CD4-positive, alpha-beta T cell treated with Interleukin-21 for 1 hour (primary cell): ENCODE measurements at regions not wholly inside any gene's neighbourhood (a gene's known extent, or its start where the extent isn't known, plus 50 kb on each side); places are given as distances from the start of the nearest gene placed in this dataset.
"Not testable (repeated sequence)": the region's sequence is repeated elsewhere in the genome, so short reads cannot be mapped to it uniquely, and the experiment has no call there.

Experiments
- DNase-seq: peaks from one replicate; pipeline ENCODE4 v3.0.0-alpha.2; 2020

- DNase-seq, result no peak
These were observed 576.1 kb downstream of the SLCO4C1 start for GRCh38 chr5:101720033-101720432.

- DNase-seq, result no peak
These were observed 578.4 kb downstream of the SLCO4C1 start for GRCh38 chr5:101717721-101718120.

GRCh38 chr5:101716941-101717340 lies 579.1 kb downstream of the SLCO4C1 start:
- no peak for DNase-seq

- DNase-seq, result not testable (repeated sequence)
These were observed 580.3 kb downstream of the SLCO4C1 start for GRCh38 chr5:101715790-101716189.

- no peak for DNase-seq
These were observed 606.8 kb downstream of the SLCO4C1 start for GRCh38 chr5:101689306-101689705.

- DNase-seq, result no peak
These were observed 607.9 kb downstream of the SLCO4C1 start for GRCh38 chr5:101688156-101688555.

- no peak for DNase-seq
These were observed 608.6 kb downstream of the SLCO4C1 start for GRCh38 chr5:101687349-101687985.

GRCh38 chr5:101686536-101687157 lies 609.4 kb downstream of the SLCO4C1 start:
- no peak for DNase-seq

- no peak for DNase-seq
These were observed 616.3 kb downstream of the SLCO4C1 start for GRCh38 chr5:101679816-101680215.

- peak; percentile 22 for DNase-seq
These were observed 617.4 kb downstream of the SLCO4C1 start for GRCh38 chr5:101678481-101679193.

GRCh38 chr5:101677961-101678360 lies 618.1 kb downstream of the SLCO4C1 start:
- no peak for DNase-seq

GRCh38 chr5:101676646-101677045 lies 619.4 kb downstream of the SLCO4C1 start:
- DNase-seq, result no peak

GRCh38 chr5:101675510-101676219 lies 620.4 kb downstream of the SLCO4C1 start:
- no peak for DNase-seq

- no peak for DNase-seq
These were observed 623.0 kb downstream of the SLCO4C1 start for GRCh38 chr5:101673120-101673519.

- DNase-seq, result no peak
These were observed 631.9 kb downstream of the SLCO4C1 start for GRCh38 chr5:101664071-101664791.

GRCh38 chr5:101663543-101663942 lies 632.5 kb downstream of the SLCO4C1 start:
- no peak for DNase-seq

GRCh38 chr5:101662263-101662662 lies 633.8 kb downstream of the SLCO4C1 start:
- no peak for DNase-seq

GRCh38 chr5:101658433-101658832 lies 637.7 kb downstream of the SLCO4C1 start:
- no peak for DNase-seq

- DNase-seq, result no peak
These were observed 642.1 kb downstream of the SLCO4C1 start for GRCh38 chr5:101653996-101654395.

- no peak for DNase-seq
These were observed 648.2 kb downstream of the SLCO4C1 start for GRCh38 chr5:101647861-101648260.

- no peak for DNase-seq
These were observed 652.3 kb downstream of the SLCO4C1 start for GRCh38 chr5:101643794-101644193.

GRCh38 chr5:101637599-101637998 lies 658.5 kb downstream of the SLCO4C1 start:
- DNase-seq, result no peak

- DNase-seq, result not testable (repeated sequence)
These were observed 668.3 kb downstream of the SLCO4C1 start for GRCh38 chr5:101627770-101628169.
